A549 (cell line): ENCODE measurements at regions not wholly inside any gene's neighbourhood (a gene's known extent, or its start where the extent isn't known, plus 50 kb on each side); places are given as distances from the start of the nearest gene placed in this dataset.

Experiments
- ATAC-seq, 2 experiments: fragments of 200-7000 bp in 1 of 2; fragments of >200 bp in 1 of 2; cut with Nextera tagmentation in 1 of 2; cut with Tn5 transposase in 1 of 2; 3 replicates each; pipeline versions ENCODE4 v1.8.0 to v1.9.1; 2018 to 2020; ENCODE audit warnings: mild to moderate bottlenecking in 1 of 2, moderate library complexity in 1 of 2
- CTCF ChIA-PET: fragments of 300-600 bp; sonication (Branson Sonifier 250); formaldehyde crosslinking; extraction: SDS; loops from one replicate; lab custom pipeline; 2021; ENCODE audit warnings: antibody characterized with exemption, inconsistent platforms; lab: Yijun Ruan, JAX
- POLR2A ChIA-PET: fragments of 350-600 bp; formaldehyde crosslinking; extraction: SDS; loops from one replicate; lab custom pipeline; 2021; ENCODE audit warnings: antibody characterized with exemption, inconsistent platforms; lab: Yijun Ruan, JAX
- DNase-seq, 2 experiments: peaks; one replicate each; pipeline versions ENCODE4 v3.0.0 to v3.0.0-alpha.2; 2011 to 2016; ENCODE audit warnings: low read depth in 1 of 2, low spot score in 1 of 2
- FAIRE-seq: peaks from 2 replicates; lab custom pipeline; 2011; peaks lifted over from hg19 to GRCh38; lab: Jason Lieb, UNC
- H3K27ac ChIP-seq, 2 experiments: fragments of >200 bp; sonication (Bioruptor Twin); formaldehyde crosslinking; 3 replicates each; pipeline ENCODE4 v1.5.1; 2016 to 2017
- H3K4me1 ChIP-seq: fragments of >200 bp; sonication (Bioruptor Twin); formaldehyde crosslinking; 3 replicates; pipeline ENCODE4 v1.6.1; 2016
- H3K4me2 ChIP-seq: fragments of >200 bp; sonication (Bioruptor Twin); formaldehyde crosslinking; 3 replicates; pipeline ENCODE4 v1.6.1; 2016
- H3K4me3 ChIP-seq: fragments of >200 bp; sonication (Bioruptor Twin); formaldehyde crosslinking; 3 replicates; pipeline ENCODE4 v1.5.1; 2016
- H3K9me3 ChIP-seq: fragments of >200 bp; sonication (Bioruptor Twin); formaldehyde crosslinking; 3 replicates; pipeline ENCODE4 v1.6.1; 2016
- BCL3 ChIP-seq: fragments of >200 bp; sonication (Bioruptor Twin); formaldehyde crosslinking; IDR thresholded peaks from 3 replicates; pipeline ENCODE4 v1.6.1; 2016
- CBX8 ChIP-seq: fragments of 200-600 bp; sonication (generic); IDR thresholded peaks from 2 replicates; pipeline ENCODE4 v1.6.1; 2016
- CEBPB ChIP-seq, 2 experiments: fragments of >200 bp in 1 of 2; sonication (Bioruptor Twin) in 1 of 2; formaldehyde crosslinking in 1 of 2; IDR thresholded peaks; 2 replicates each; pipeline ENCODE4 v1.6.1; 2012 to 2016
- CHD2 ChIP-seq: fragments of 150-350 bp; IDR thresholded peaks from 2 replicates; pipeline ENCODE4 v1.6.1; 2014; ENCODE audit warnings: low read length; ENCODE audit not compliant: partially characterized antibody
- CTCF ChIP-seq: fragments of >200 bp; sonication (Bioruptor Twin); formaldehyde crosslinking; IDR thresholded peaks from 3 replicates; pipeline ENCODE4 v1.5.1; 2016
- E2F6 ChIP-seq: IDR thresholded peaks from 2 replicates; pipeline ENCODE4 v1.6.1; 2012; ENCODE audit warnings: low read depth, borderline replicate concordance
- EHF ChIP-seq: fragments of 250-450 bp; sonication (Bioruptor Pico); IDR thresholded peaks from 2 replicates; pipeline ENCODE4 v1.5.0; 2020; ENCODE audit warnings: mild to moderate bottlenecking
- ELK1 ChIP-seq: fragments of 150-350 bp; IDR thresholded peaks from 2 replicates; pipeline ENCODE4 v1.6.1; 2014; ENCODE audit warnings: low read depth, mild to moderate bottlenecking, low read length
- FOSB ChIP-seq: fragments of 250-450 bp; sonication (Bioruptor Pico); IDR thresholded peaks from 2 replicates; pipeline ENCODE4 v1.5.0; 2020; ENCODE audit warnings: mild to moderate bottlenecking, moderate library complexity
- FOSL2 ChIP-seq, 2 experiments: fragments of 450-650 bp in 1 of 2; fragments of >200 bp in 1 of 2; sonication (Bioruptor Twin) in 1 of 2; formaldehyde crosslinking; IDR thresholded peaks; 2 replicates each; pipeline versions ENCODE4 v1.5.0 to v1.6.1; 2016 to 2020; ENCODE audit warnings: mild to moderate bottlenecking in 1 of 2, moderate library complexity in 1 of 2
- FOXS1 ChIP-seq: fragments of 250-450 bp; sonication (Bioruptor Pico); IDR thresholded peaks from 2 replicates; pipeline ENCODE4 v1.5.0; 2020; ENCODE audit warnings: mild to moderate bottlenecking, moderate library complexity
- GATA3 ChIP-seq: IDR thresholded peaks from 2 replicates; pipeline ENCODE4 v1.6.1; 2012; ENCODE audit warnings: borderline replicate concordance
- HDAC2 ChIP-seq: fragments of 200-600 bp; sonication (generic); IDR thresholded peaks from 2 replicates; pipeline ENCODE4 v1.6.1; 2016
- HEYL ChIP-seq: fragments of 250-450 bp; sonication (Bioruptor Pico); IDR thresholded peaks from 2 replicates; pipeline ENCODE4 v1.8.0; 2021; ENCODE audit warnings: mild to moderate bottlenecking, moderate library complexity
- HOXA7 ChIP-seq: fragments of 250-450 bp; sonication (Bioruptor Pico); IDR thresholded peaks from 2 replicates; pipeline ENCODE4 v1.5.0; 2020; ENCODE audit warnings: mild to moderate bottlenecking, moderate library complexity
- HOXB13 ChIP-seq: fragments of 250-450 bp; sonication (Bioruptor Pico); IDR thresholded peaks from 2 replicates; pipeline ENCODE4 v1.5.0; 2020; ENCODE audit warnings: low read depth, mild to moderate bottlenecking, moderate library complexity
- HOXB5 ChIP-seq: fragments of 250-450 bp; sonication (Bioruptor Pico); IDR thresholded peaks from 2 replicates; pipeline ENCODE4 v1.5.0; 2020; ENCODE audit warnings: mild to moderate bottlenecking, moderate library complexity
- JUN ChIP-seq, 2 experiments: fragments of >200 bp; sonication (Bioruptor Twin); formaldehyde crosslinking; IDR thresholded peaks; 2 replicates in 1 of 2; 3 replicates in 1 of 2; pipeline ENCODE4 v1.6.1; 2016 to 2017
- JUNB ChIP-seq: fragments of >200 bp; sonication (Bioruptor Twin); formaldehyde crosslinking; IDR thresholded peaks from 2 replicates; pipeline ENCODE4 v1.6.1; 2016
- KDM5A ChIP-seq: fragments of 200-600 bp; sonication (generic); IDR thresholded peaks from 2 replicates; pipeline ENCODE4 v1.6.1; 2016; ENCODE audit warnings: antibody characterized with exemption, mild to moderate bottlenecking
- MAX ChIP-seq: IDR thresholded peaks from 2 replicates; pipeline ENCODE4 v1.6.1; 2012
- MAZ ChIP-seq: fragments of 150-350 bp; IDR thresholded peaks from 2 replicates; pipeline ENCODE4 v1.6.1; 2014; ENCODE audit warnings: antibody characterized with exemption, low read depth, low read length, borderline replicate concordance
- MYC ChIP-seq: IDR thresholded peaks from 2 replicates; pipeline ENCODE4 v1.6.1; 2012; ENCODE audit warnings: mild to moderate bottlenecking, inconsistent platforms, low read length, improper control_type of control experiment, borderline replicate concordance
- POLR2A ChIP-seq: IDR thresholded peaks from 2 replicates; pipeline ENCODE4 v1.6.1; 2012; ENCODE audit warnings: mild to moderate bottlenecking, low read length
- RARB ChIP-seq: fragments of 250-450 bp; sonication (Bioruptor Pico); IDR thresholded peaks from 2 replicates; pipeline ENCODE4 v1.8.0; 2021; ENCODE audit warnings: mild to moderate bottlenecking, moderate library complexity
- REST ChIP-seq: fragments of 200-600 bp; sonication (generic); IDR thresholded peaks from 2 replicates; pipeline ENCODE4 v1.6.1; 2016; ENCODE audit warnings: antibody characterized with exemption, mild to moderate bottlenecking, moderate library complexity
- RFX5 ChIP-seq: fragments of 450-650 bp; IDR thresholded peaks from 2 replicates; pipeline ENCODE4 v1.7.1; 2014; ENCODE audit warnings: antibody characterized with exemption, mild to moderate bottlenecking, moderate library complexity
- SREBF2 ChIP-seq: fragments of 450-650 bp; IDR thresholded peaks from 2 replicates; pipeline ENCODE4 v1.6.1; 2014; ENCODE audit warnings: mild to moderate bottlenecking, moderate library complexity
- TFCP2L1 ChIP-seq: fragments of 250-450 bp; sonication (Bioruptor Pico); IDR thresholded peaks from 2 replicates; pipeline ENCODE4 v1.5.0; 2021; ENCODE audit warnings: mild to moderate bottlenecking
- USF2 ChIP-seq: fragments of 450-650 bp; IDR thresholded peaks from 2 replicates; pipeline ENCODE4 v1.6.1; 2014; ENCODE audit warnings: antibody characterized with exemption
- ZC3H11A ChIP-seq: fragments of 450-650 bp; IDR thresholded peaks from 2 replicates; pipeline ENCODE4 v1.6.1; 2014; ENCODE audit warnings: antibody characterized with exemption, mild to moderate bottlenecking
- ZSCAN20 ChIP-seq: fragments of 250-450 bp; sonication (Bioruptor Pico); IDR thresholded peaks from 2 replicates; pipeline ENCODE4 v1.8.0; 2022; ENCODE audit warnings: mild to moderate bottlenecking, moderate library complexity
- WGBS: methylation state at CpG from one replicate; pipeline ENCODE4 v1.1.6; 2017; ENCODE audit errors: missing lambda C conversion rate; 5-methylcytosine and 5-hydroxymethylcytosine counted together

GRCh38 chr20:50312682-50313521, 122.3 kb downstream of the CEBPB start:
- peak overlapping the region; percentile 93 to 98 for H3K27ac ChIP-seq
- CTCF ChIA-PET, result interaction anchor here (1.1 to 1.4 kb wide), 5 partner anchors 20 to 169 kb away, joined by 3 to 4 read pairs (median 3); no protein-coding TSS in a partner anchor
- H3K4me2 ChIP-seq, result peak overlapping the region; percentile 60
- peaks cover 4% of the 10 kb centered on the region; the same call in 1 of the 3 replicates for H3K9me3 ChIP-seq
- peaks cover 60% of the 10 kb centered on the region for H3K4me1 ChIP-seq
- FAIRE-seq, result no peak
- POLR2A ChIA-PET, result interaction anchor here (1.2 kb wide), 1 partner anchor 8 kb away, joined by 5 read pairs; no protein-coding TSS in a partner anchor
- peak; percentile 86 to 88 for DNase-seq
- WGBS, result 28% methylated on average over 15 of the region's 16 CpGs
- peak; percentile 31 to 51; a peak in 4 of 6 replicates for ATAC-seq
- H3K4me3 ChIP-seq, result peak overlapping the region; percentile 6; the same call in 1 of the 3 replicates
- TF ChIP-seq HOXB13 (CRISPR knock-in tag) (peak; percentile 65; the same call in 1 of the 2 replicates), ZC3H11A (no peak), RFX5 (no peak), FOSL2 (IDR thresholded peaks at IDR 0.05) (no peak), FOSL2 (CRISPR knock-in tag; IDR thresholded peaks at IDR 0.05) (peak; percentile 6), USF2 (peak; percentile 99), CBX8 (no peak), FOSB (CRISPR knock-in tag) (no peak), MAX (peak; percentile 59), BCL3 (no peak), FOXS1 (no peak), POLR2A (no peak), CEBPB (IDR thresholded peaks at IDR 0.05) (peak in 1 of 2 experiments; percentile 16; a peak in 1 of 4 replicates), HEYL (CRISPR knock-in tag) (no peak), HOXB5 (no peak), JUNB (peak; percentile 38; the same call in 1 of the 2 replicates), SREBF2 (no peak), EHF (CRISPR knock-in tag) (no peak), TFCP2L1 (CRISPR knock-in tag) (no peak), MAZ (no peak), CTCF (no peak), REST (no peak), GATA3 (peak; percentile 58; the same call in 1 of the 2 replicates), RARB (no peak), ELK1 (no peak), ZSCAN20 (CRISPR knock-in tag) (no peak), HDAC2 (no peak), KDM5A (no peak), HOXA7 (CRISPR knock-in tag) (no peak), E2F6 (peak; percentile 5; the same call in 1 of the 2 replicates), MYC (no peak), JUN (IDR thresholded peaks at IDR 0.05) (peak; percentile 66 to 83; a peak in 4 of 5 replicates), CHD2 (no peak)
